ENCODE measurements at regions not wholly inside any gene's neighbourhood (a gene's known extent, or its start where the extent isn't known, plus 50 kb on each side); places are given as distances from the start of the nearest gene placed in this dataset.

- no peaks in the 10 kb centered on the region for H3K9me3 ChIP-seq
- TF ChIP-seq EP300 (IDR thresholded peaks at IDR 0.05) (no peak), POLR2A (IDR thresholded peaks at IDR 0.05) (no peak), CTCF (IDR thresholded peaks at IDR 0.05) (no peak), POLR2AphosphoS5 (IDR thresholded peaks at IDR 0.05) (no peak)
- WGBS, 2 donors (ENCODE audit: low coverage in 1 of 2) = 25 to 55% methylated on average over 6 of the region's 6 CpGs
- no peaks in the 10 kb centered on the region for H3K36me3 ChIP-seq
- peak; percentile 29 for ATAC-seq
- no peaks in the 10 kb centered on the region for H3K27me3 ChIP-seq
- peaks cover 0 to 34% (median 0%) of the 10 kb centered on the region in 3 donors for H3K4me1 ChIP-seq
- peak overlapping the region in 1 of 2 donors; percentile 23 for H3K4me3 ChIP-seq
- peak overlapping the region in 3 of 4 donors; percentile 70 to 78 (median 77) for H3K27ac ChIP-seq
Measured at GRCh38 chr13:80133631-80134261, 207.2 kb downstream of the SPRY2 start.

GRCh38 chr13:80132741-80133601, 208.0 kb downstream of the SPRY2 start:
- H3K4me3 ChIP-seq = peak overlapping the region; percentile 23 to 30
- H3K27ac ChIP-seq = peak overlapping the region; percentile 59 to 78 (median 74)
- peak; percentile 73 for ATAC-seq
- H3K36me3 ChIP-seq = no peaks in the 10 kb centered on the region
- no peaks in the 10 kb centered on the region for H3K27me3 ChIP-seq
- WGBS, 2 donors (ENCODE audit: low coverage in 1 of 2) = 0 to 4% methylated on average over 3 to 11 of the region's 11 CpGs
- no peaks in the 10 kb centered on the region for H3K9me3 ChIP-seq
- H3K4me1 ChIP-seq = peaks cover 0 to 34% (median 0%) of the 10 kb centered on the region in 3 donors
- TF ChIP-seq POLR2AphosphoS5 (IDR thresholded peaks at IDR 0.05) (peak; percentile 68), EP300 (IDR thresholded peaks at IDR 0.05) (no peak), CTCF (IDR thresholded peaks at IDR 0.05) (peak in 1 of 4 experiments; percentile 10), POLR2A (IDR thresholded peaks at IDR 0.05) (no peak)

- WGBS, 2 donors (ENCODE audit: low coverage in 1 of 2) = 5 to 10% methylated on average over 4 of the region's 4 CpGs
- Histone ChIP-seq H3K27me3 (no peaks in the 10 kb centered on the region), H3K4me1 (peaks cover 0 to 34% (median 0%) of the 10 kb centered on the region in 3 donors), H3K36me3 (no peaks in the 10 kb centered on the region), H3K4me3 (peak overlapping the region; percentile 12 to 28), H3K9me3 (no peaks in the 10 kb centered on the region), H3K27ac (peak overlapping the region in 3 of 4 donors; percentile 36 to 78 (median 54))
- peak; percentile 57 for ATAC-seq
- TF ChIP-seq CTCF (IDR thresholded peaks at IDR 0.05) (no peak), POLR2AphosphoS5 (IDR thresholded peaks at IDR 0.05) (peak; percentile 18)
Measured at GRCh38 chr13:80131204-80131603, 209.7 kb downstream of the SPRY2 start.

GRCh38 chr13:80126389-80127068, 214.4 kb downstream of the SPRY2 start:
- H3K4me1 ChIP-seq = peaks cover 0 to 7% (median 0%) of the 10 kb centered on the region in 3 donors
- ATAC-seq = no peak
- 60% methylated on average over 1 of the region's 1 CpG for WGBS, 2 donors (ENCODE audit: low coverage in 1 of 2)
- no peaks in the 10 kb centered on the region for H3K9me3 ChIP-seq
- H3K27ac ChIP-seq = no peak overlapping the region
- H3K4me3 ChIP-seq = no peak overlapping the region
- no peaks in the 10 kb centered on the region for H3K36me3 ChIP-seq
- no peaks in the 10 kb centered on the region for H3K27me3 ChIP-seq
- TF ChIP-seq EP300 (IDR thresholded peaks at IDR 0.05) = no peak
- no peak for TF ChIP-seq CTCF (IDR thresholded peaks at IDR 0.05)
- TF ChIP-seq POLR2A (IDR thresholded peaks at IDR 0.05) = no peak
- TF ChIP-seq POLR2AphosphoS5 (IDR thresholded peaks at IDR 0.05) = no peak

All from gastroesophageal sphincter (tissue), 4 donors.